H1 (cell line): ENCODE measurements at regions not wholly inside any gene's neighbourhood (a gene's known extent, or its start where the extent isn't known, plus 50 kb on each side); places are given as distances from the start of the nearest gene placed in this dataset.

Experiments
- CTCF ChIA-PET: fragments of 300-600 bp; sonication (Branson Sonifier 250); formaldehyde crosslinking; loops from one replicate; lab custom pipeline; 2021; ENCODE audit not compliant: partially characterized antibody; lab: Charles Lee
- POLR2A ChIA-PET: fragments of 300-600 bp; sonication (Branson Sonifier 250); formaldehyde crosslinking; loops from one replicate; lab custom pipeline; 2021; ENCODE audit warnings: inconsistent platforms; ENCODE audit not compliant: partially characterized antibody; lab: Charles Lee
- DNase-seq, 2 experiments: peaks; one replicate each; pipeline versions ENCODE4 v3.0.0 to v3.0.0-alpha.2; 2010 to 2022; ENCODE audit warnings: low spot score in 2 of 2, low read depth in 1 of 2, mixed read lengths in 1 of 2
- FAIRE-seq: peaks from 2 replicates; lab custom pipeline; 2011; peaks lifted over from hg19 to GRCh38; lab: Jason Lieb, UNC
- H2AFZ ChIP-seq: 2 replicates; pipeline ENCODE4 v1.8.1; 2012; ENCODE audit warnings: low read length, inconsistent platforms
- H2AK5ac ChIP-seq: 2 replicates; pipeline ENCODE4 v1.6.1; 2013; ENCODE audit warnings: low read depth, low read length
- H2BK120ac ChIP-seq: replicated peaks from 2 replicates; pipeline ENCODE3; 2013; ENCODE audit warnings: low read depth, low read length, inconsistent platforms
- H2BK12ac ChIP-seq: 2 replicates; pipeline ENCODE4 v1.6.1; 2013; ENCODE audit warnings: low read depth, low read length
- H2BK15ac ChIP-seq: 2 replicates; pipeline ENCODE4 v1.6.1; 2013; ENCODE audit warnings: low read length
- H2BK20ac ChIP-seq: 2 replicates; pipeline ENCODE4 v1.6.1; 2013; ENCODE audit warnings: low read length
- H2BK5ac ChIP-seq: 2 replicates; pipeline ENCODE4 v1.6.1; 2013; ENCODE audit warnings: low read depth, low read length
- H3K14ac ChIP-seq: 2 replicates; pipeline ENCODE4 v1.6.1; 2013; ENCODE audit warnings: inconsistent platforms; ENCODE audit not compliant: insufficient read length
- H3K18ac ChIP-seq: 2 replicates; pipeline ENCODE4 v1.6.1; 2013; ENCODE audit warnings: low read length; ENCODE audit errors: extremely low read depth
- H3K23ac ChIP-seq: 2 replicates; pipeline ENCODE4 v1.6.1; 2013; ENCODE audit warnings: inconsistent platforms; ENCODE audit not compliant: insufficient read length
- H3K23me2 ChIP-seq: 2 replicates; pipeline ENCODE4 v1.6.1; 2013; ENCODE audit warnings: low read depth, low read length
- H3K27ac ChIP-seq: 2 replicates; pipeline ENCODE4 v1.6.1; 2011; ENCODE audit warnings: low read depth, low read length, inconsistent platforms
- H3K27me3 ChIP-seq, 4 experiments: replicated peaks in 1 of 4; 1 replicate in 1 of 4; 2 replicates in 3 of 4; pipeline versions ENCODE4 v1.6.1 to v1.8.1; 2011 to 2013; ENCODE audit warnings: low read length in 3 of 4, mild to moderate bottlenecking in 3 of 4, inconsistent platforms in 2 of 4, mixed read lengths in 2 of 4, moderate library complexity in 1 of 4; ENCODE audit not compliant: control insufficient read depth in 3 of 4, insufficient read depth in 3 of 4; ENCODE audit errors: extremely low read depth in 1 of 4
- H3K36me3 ChIP-seq, 4 experiments: 2 replicates each; pipeline versions ENCODE4 v1.6.1 to v1.8.1; 2011 to 2013; ENCODE audit warnings: mild to moderate bottlenecking in 4 of 4, low read length in 3 of 4, moderate library complexity in 2 of 4, control low read depth in 1 of 4, inconsistent platforms in 1 of 4; ENCODE audit not compliant: insufficient read depth in 4 of 4, control insufficient read depth in 2 of 4
- H3K4ac ChIP-seq: replicated peaks from 2 replicates; pipeline ENCODE3; 2013; ENCODE audit warnings: low read length, low read depth, mixed read lengths, inconsistent platforms; ENCODE audit not compliant: insufficient read length
- H3K4me1 ChIP-seq, 4 experiments: replicated peaks in 1 of 4; 1 replicate in 1 of 4; 2 replicates in 3 of 4; pipeline versions ENCODE4 v1.6.1 to v1.8.1; 2011 to 2013; ENCODE audit warnings: low read length in 3 of 4, inconsistent platforms in 2 of 4, mixed read lengths in 1 of 4; ENCODE audit not compliant: insufficient read depth in 4 of 4, control insufficient read depth in 3 of 4
- H3K4me2 ChIP-seq, 2 experiments: 2 replicates each; pipeline versions ENCODE4 v1.6.1 to v1.8.1; 2011 to 2013; ENCODE audit warnings: low read depth in 2 of 2, low read length in 2 of 2, control low read depth in 1 of 2, inconsistent platforms in 1 of 2, mild to moderate bottlenecking in 1 of 2; ENCODE audit not compliant: insufficient read depth in 1 of 2
- H3K4me3 ChIP-seq, 4 experiments: fragments of 200-600, 300-600 bp in 1 of 4; sonication (generic), shearing (Covaris generic), sonication (Bioruptor Twin) in 1 of 4; 2 replicates each; pipeline versions ENCODE4 v1.5.1 to v1.8.1; 2011 to 2016; ENCODE audit warnings: low read length in 4 of 4, low read depth in 3 of 4, control low read depth in 2 of 4, inconsistent platforms in 2 of 4, mild to moderate bottlenecking in 2 of 4, mixed read lengths in 1 of 4, moderate library complexity in 1 of 4; ENCODE audit not compliant: insufficient read depth in 2 of 4; ENCODE audit errors: extremely low read depth in 1 of 4
- H3K56ac ChIP-seq: replicated peaks from 2 replicates; pipeline ENCODE3; 2013; ENCODE audit warnings: low read depth, mild to moderate bottlenecking, mixed read lengths, low read length, inconsistent platforms; ENCODE audit not compliant: insufficient read length
- H3K79me1 ChIP-seq: 2 replicates; pipeline ENCODE4 v1.6.1; 2013; ENCODE audit warnings: low read depth, low read length, control low read depth
- H3K79me2 ChIP-seq, 2 experiments: 2 replicates each; pipeline versions ENCODE4 v1.6.1 to v1.8.1; 2012 to 2013; ENCODE audit warnings: low read length in 2 of 2, mild to moderate bottlenecking in 2 of 2, inconsistent platforms in 1 of 2; ENCODE audit not compliant: insufficient read depth in 2 of 2, control insufficient read depth in 1 of 2
- H3K9ac ChIP-seq, 4 experiments: replicated peaks in 1 of 4; 1 replicate in 1 of 4; 2 replicates in 3 of 4; pipeline versions ENCODE4 v1.6.1 to v1.8.1; 2011 to 2013; ENCODE audit warnings: low read depth in 3 of 4, low read length in 3 of 4, control low read depth in 2 of 4, mild to moderate bottlenecking in 2 of 4, moderate library complexity in 2 of 4, inconsistent platforms in 1 of 4; ENCODE audit errors: extremely low read depth in 1 of 4
- H3K9me3 ChIP-seq, 2 experiments: 2 replicates each; pipeline versions ENCODE4 v1.6.1 to v1.8.1; 2012 to 2013; ENCODE audit warnings: mild to moderate bottlenecking in 2 of 2, moderate library complexity in 2 of 2, control low read depth in 1 of 2, inconsistent platforms in 1 of 2, low read depth in 1 of 2, low read length in 1 of 2, mixed read lengths in 1 of 2; ENCODE audit not compliant: insufficient read depth in 2 of 2
- H4K20me1 ChIP-seq, 2 experiments: replicated peaks in 1 of 2; 2 replicates each; pipeline versions ENCODE3 to v1.8.1; 2011 to 2013; ENCODE audit warnings: inconsistent platforms in 2 of 2, low read length in 2 of 2, mild to moderate bottlenecking in 1 of 2; ENCODE audit not compliant: insufficient read depth in 2 of 2, control insufficient read depth in 1 of 2
- H4K5ac ChIP-seq: 2 replicates; pipeline ENCODE4 v1.6.1; 2013; ENCODE audit warnings: low read length, low read depth, mixed read lengths, inconsistent platforms; ENCODE audit not compliant: insufficient read length
- H4K8ac ChIP-seq: 2 replicates; pipeline ENCODE4 v1.8.0; 2013; ENCODE audit warnings: mild to moderate bottlenecking, moderate library complexity, low read length, inconsistent platforms; ENCODE audit not compliant: insufficient read depth; ENCODE audit errors: extremely low read depth
- H4K91ac ChIP-seq: replicated peaks from 2 replicates; pipeline ENCODE3; 2013; ENCODE audit warnings: low read length, mixed read lengths, inconsistent platforms; ENCODE audit not compliant: insufficient read length
- BCL11A ChIP-seq, 2 experiments: IDR thresholded peaks; one replicate each; pipeline ENCODE4 v1.6.1; 2011; ENCODE audit warnings: low read depth in 2 of 2, low read length in 2 of 2, mild to moderate bottlenecking in 2 of 2
- CREB1 ChIP-seq: IDR thresholded peaks from 2 replicates; pipeline ENCODE4 v1.6.1; 2012; ENCODE audit warnings: inconsistent platforms
- CTBP2 ChIP-seq: IDR thresholded peaks from 2 replicates; pipeline ENCODE4 v1.7.0; 2011; ENCODE audit warnings: borderline replicate concordance, mild to moderate bottlenecking, moderate library complexity, mixed read lengths, low read length; ENCODE audit not compliant: insufficient read depth, insufficient read length
- EZH2 ChIP-seq: fragments of 200-600 bp; sonication (generic); IDR thresholded peaks from 2 replicates; pipeline ENCODE4 v1.7.1; 2012; ENCODE audit warnings: low read depth, mild to moderate bottlenecking, moderate library complexity, low read length, inconsistent platforms; ENCODE audit not compliant: severe bottlenecking
- GABPA ChIP-seq: IDR thresholded peaks from 2 replicates; pipeline ENCODE4 v1.6.1; 2011; ENCODE audit warnings: mild to moderate bottlenecking, low read length, moderate library complexity, borderline replicate concordance; ENCODE audit not compliant: insufficient read depth
- HDAC2 ChIP-seq, 2 experiments: fragments of 300-600 bp in 1 of 2; sonication (generic) in 1 of 2; IDR thresholded peaks; 2 replicates each; pipeline ENCODE4 v1.6.1; 2011 to 2012; ENCODE audit warnings: low read depth in 2 of 2, low read length in 2 of 2, mild to moderate bottlenecking in 2 of 2, moderate library complexity in 2 of 2, borderline replicate concordance in 1 of 2, inconsistent platforms in 1 of 2
- KDM1A ChIP-seq: fragments of 200-600, 300-600 bp; sonication (generic); IDR thresholded peaks from 2 replicates; pipeline ENCODE4 v1.7.1; 2016; ENCODE audit warnings: mild to moderate bottlenecking, low read length, borderline replicate concordance
- SAP30 ChIP-seq: fragments of 300-600 bp; sonication (generic); IDR thresholded peaks from 2 replicates; pipeline ENCODE4 v1.7.1; 2012; ENCODE audit warnings: low read length, moderate library complexity, mild to moderate bottlenecking, inconsistent platforms; ENCODE audit not compliant: insufficient read depth, insufficient replicate concordance
- SIN3A ChIP-seq, 2 experiments: IDR thresholded peaks in 1 of 2; conservative IDR thresholded peaks in 1 of 2; 2 replicates each; pipeline ENCODE4 v1.6.1; 2011 to 2012; ENCODE audit warnings: low read length in 2 of 2, improper control_type of control experiment in 1 of 2, low read depth in 1 of 2, mild to moderate bottlenecking in 1 of 2
- SIRT6 ChIP-seq: IDR thresholded peaks from one replicate; pipeline ENCODE4 v1.7.1; 2012; ENCODE audit warnings: low read length, inconsistent platforms
- SIX5 ChIP-seq: IDR thresholded peaks from 2 replicates; pipeline ENCODE4 v1.6.1; 2011; ENCODE audit warnings: mild to moderate bottlenecking, low read depth, low read length
- TBP ChIP-seq: IDR thresholded peaks from 2 replicates; pipeline ENCODE4 v1.6.1; 2011; ENCODE audit warnings: low read depth, low read length, improper control_type of control experiment
- YY1 ChIP-seq: IDR thresholded peaks from 2 replicates; pipeline ENCODE4 v1.6.1; 2011; ENCODE audit warnings: low read depth, mild to moderate bottlenecking, low read length
- WGBS, 2 experiments: shearing (Covaris generic) in 1 of 2; methylation state at CpG; one replicate each; pipeline versions ENCODE4 v1.1.6 to v1.1.7; 2013 to 2015; ENCODE audit warnings: low lambda C conversion rate in 2 of 2, mixed read lengths in 2 of 2, inconsistent platforms in 1 of 2, low coverage in 1 of 2, missing lambda C conversion rate in 1 of 2; ENCODE audit not compliant: insufficient replicate concordance in 2 of 2, insufficient coverage in 1 of 2, insufficient read length in 1 of 2; ENCODE audit errors: extremely low coverage in 1 of 2, missing lambda C conversion rate in 1 of 2; 5-methylcytosine and 5-hydroxymethylcytosine counted together
- TF ChIP-seq, protein P1 (sequence below): IDR thresholded peaks from 2 replicates; pipeline ENCODE4 v1.6.1; 2012; ENCODE audit warnings: inconsistent platforms

DNA sequence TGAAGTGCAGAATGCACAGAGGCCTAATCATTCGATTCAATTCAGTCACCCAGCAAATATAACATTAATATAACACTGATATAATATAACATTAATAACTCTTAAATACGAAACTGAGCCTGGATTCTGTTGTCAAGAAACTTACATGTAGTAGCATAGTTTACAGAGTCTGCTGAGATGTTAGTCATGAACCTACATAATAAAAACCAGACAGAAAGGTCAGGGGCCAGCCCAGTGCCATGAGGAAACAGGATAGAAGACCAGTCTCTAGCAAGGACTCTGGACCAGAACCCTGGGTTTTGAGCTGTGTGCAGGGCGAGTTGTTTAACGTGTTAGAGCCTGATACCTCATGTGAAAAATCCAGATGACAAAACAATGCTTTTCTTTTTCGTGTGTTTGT is 234.7 kb downstream of the NR2F1-AS1 start:
- Histone ChIP-seq H3K23me2 (no peaks in the 10 kb centered on the region), H4K5ac (no peak overlapping the region), H4K20me1 (no peaks in the 10 kb centered on the region), H3K79me1 (no peaks in the 10 kb centered on the region), H2BK5ac (no peak overlapping the region), H2BK120ac (no peak overlapping the region), H3K4me3 (no peak overlapping the region), H3K4me1 (no peaks in the 10 kb centered on the region; a peak in 1 of 7 replicates), H2BK12ac (no peak overlapping the region), H3K27ac (no peak overlapping the region), H2BK20ac (no peak overlapping the region), H3K79me2 (no peaks in the 10 kb centered on the region), H2BK15ac (no peak overlapping the region), H2AK5ac (no peak overlapping the region), H2AFZ (no peak overlapping the region), H4K91ac (no peak overlapping the region), H3K4me2 (no peak overlapping the region), H3K14ac (no peak overlapping the region), H3K23ac (no peak overlapping the region), H3K4ac (no peak overlapping the region), H3K56ac (no peak overlapping the region), H4K8ac (no peak overlapping the region), H3K9ac (no peak overlapping the region), H3K18ac (no peak overlapping the region), H3K9me3 (no peaks in the 10 kb centered on the region), H3K27me3 (no peaks in the 10 kb centered on the region), H3K36me3 (no peaks in the 10 kb centered on the region)
- WGBS, 2 experiments, result 93% methylated on average over 5 of the region's 5 CpGs; no CpG with 5 or more reads in 1 of the 2 experiments
- FAIRE-seq (no peak), DNase-seq (no peak)
- CTCF ChIA-PET, result interaction anchor here (0.7 kb wide), 1 partner anchor 452 kb away, joined by 3 read pairs; no protein-coding TSS in a partner anchor
- POLR2A ChIA-PET, result no interaction called here
- TF ChIP-seq SAP30, result no peak
- TF ChIP-seq BCL11A (IDR thresholded peaks at IDR 0.05; ENCODE audit: low read depth in 2 of 2, low read length in 2 of 2), result no peak
- no peak for TF ChIP-seq EZH2
- no peak for TF ChIP-seq YY1
- TF ChIP-seq, protein P1, sequence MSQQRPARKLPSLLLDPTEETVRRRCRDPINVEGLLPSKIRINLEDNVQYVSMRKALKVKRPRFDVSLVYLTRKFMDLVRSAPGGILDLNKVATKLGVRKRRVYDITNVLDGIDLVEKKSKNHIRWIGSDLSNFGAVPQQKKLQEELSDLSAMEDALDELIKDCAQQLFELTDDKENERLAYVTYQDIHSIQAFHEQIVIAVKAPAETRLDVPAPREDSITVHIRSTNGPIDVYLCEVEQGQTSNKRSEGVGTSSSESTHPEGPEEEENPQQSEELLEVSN, result no peak
- TF ChIP-seq GABPA, result no peak
- TF ChIP-seq SIX5, result no peak
- no peak for TF ChIP-seq CTBP2
- TF ChIP-seq HDAC2 (IDR thresholded peaks at IDR 0.05; ENCODE audit: borderline replicate concordance in 1 of 2, low read depth in 2 of 2, low read length in 2 of 2), result no peak
- TF ChIP-seq TBP, result no peak
- TF ChIP-seq KDM1A, result no peak
- TF ChIP-seq SIN3A (conservative IDR thresholded peaks at IDR 0.05 in 1 of 2, IDR thresholded peaks at IDR 0.05 in 1 of 2; ENCODE audit: low read depth in 1 of 2, low read length in 2 of 2), result no peak
- TF ChIP-seq CREB1, result no peak
- TF ChIP-seq SIRT6, result no peak
